GM23338 (cell line): ENCODE measurements at regions not wholly inside any gene's neighbourhood (a gene's known extent, or its start where the extent isn't known, plus 50 kb on each side); places are given as distances from the start of the nearest gene placed in this dataset.

Source experiments
- ATAC-seq: fragments of 200-7000 bp; cut with Tn5 transposase; 3 replicates; pipeline ENCODE4 v1.9.1; 2020
- DNase-seq: peaks from one replicate; pipeline ENCODE4 v3.0.0-alpha.2; 2015; ENCODE audit warnings: low spot score
- H2AFZ ChIP-seq: fragments of 200-600 bp; sonication (generic); 2 replicates; pipeline ENCODE4 v1.8.0; 2016; ENCODE audit warnings: antibody characterized with exemption, mild to moderate bottlenecking, moderate library complexity
- H3F3A ChIP-seq: fragments of 200-600 bp; sonication (generic); replicated peaks from 2 replicates; pipeline ENCODE4 v1.8.0; 2017; ENCODE audit warnings: antibody characterized with exemption, mixed run types, low read depth
- H3K27ac ChIP-seq: fragments of 200-600 bp; sonication (generic); 2 replicates; pipeline ENCODE4 v1.6.1; 2016; ENCODE audit warnings: low read depth
- H3K27me3 ChIP-seq: fragments of 200-600 bp; sonication (generic); 2 replicates; pipeline ENCODE4 v1.8.0; 2016; ENCODE audit warnings: mild to moderate bottlenecking, mixed run types, moderate library complexity; ENCODE audit not compliant: insufficient read depth
- H3K36me3 ChIP-seq: fragments of 200-600 bp; sonication (generic); 2 replicates; pipeline ENCODE4 v1.8.0; 2016; ENCODE audit warnings: mild to moderate bottlenecking; ENCODE audit not compliant: insufficient read depth
- H3K4me1 ChIP-seq: fragments of 200-600 bp; sonication (generic); 2 replicates; pipeline ENCODE4 v1.8.0; 2016; ENCODE audit warnings: mild to moderate bottlenecking, moderate library complexity; ENCODE audit not compliant: insufficient read depth
- H3K4me2 ChIP-seq: fragments of 200-600 bp; sonication (generic); 2 replicates; pipeline ENCODE4 v1.7.1; 2017; ENCODE audit warnings: mixed run types
- H3K4me3 ChIP-seq: fragments of 200-600 bp; sonication (generic); 2 replicates; pipeline ENCODE4 v1.6.1; 2016; ENCODE audit warnings: mixed run types
- H3K79me2 ChIP-seq: fragments of 200-600 bp; sonication (generic); replicated peaks from 2 replicates; pipeline ENCODE4 v1.8.0; 2017; ENCODE audit warnings: mild to moderate bottlenecking; ENCODE audit not compliant: insufficient read depth
- H3K9me2 ChIP-seq: fragments of 200-600 bp; sonication (generic); 2 replicates; pipeline ENCODE4 v1.8.0; 2017; ENCODE audit not compliant: insufficient read depth
- H4K20me1 ChIP-seq: fragments of 200-600 bp; sonication (generic); replicated peaks from 2 replicates; pipeline ENCODE4 v1.8.0; 2017; ENCODE audit warnings: mild to moderate bottlenecking; ENCODE audit not compliant: insufficient read depth
- H3K27ac Mint-ChIP-seq: 2 replicates; pipeline ENCODE4 v1.8.0; 2020; ENCODE audit warnings: inconsistent platforms, mild to moderate bottlenecking, moderate library complexity, mixed read lengths
- H3K27me3 Mint-ChIP-seq: 3 replicates; pipeline ENCODE4 v1.8.0; 2022; ENCODE audit warnings: low read depth, mild to moderate bottlenecking, moderate library complexity, mixed read lengths, inconsistent platforms; ENCODE audit not compliant: insufficient read depth, poor library complexity
- H3K36me3 Mint-ChIP-seq: 3 replicates; pipeline ENCODE4 v1.8.0; 2021; ENCODE audit warnings: low read depth, mild to moderate bottlenecking, inconsistent platforms, moderate library complexity, mixed read lengths
- H3K4me1 Mint-ChIP-seq: 3 replicates; pipeline ENCODE4 v1.8.0; 2020; ENCODE audit warnings: mild to moderate bottlenecking, inconsistent platforms, mixed read lengths
- H3K4me3 Mint-ChIP-seq: 3 replicates; pipeline ENCODE4 v1.8.0; 2021; ENCODE audit warnings: moderate library complexity, mild to moderate bottlenecking, inconsistent platforms, mixed read lengths
- H3K9me3 Mint-ChIP-seq: 3 replicates; pipeline ENCODE4 v1.8.0; 2020; ENCODE audit warnings: moderate library complexity, mild to moderate bottlenecking, inconsistent platforms, mixed read lengths
- CREB1 ChIP-seq: fragments of 250-450 bp; sonication (Bioruptor Pico); IDR thresholded peaks from 2 replicates; pipeline ENCODE4 v1.5.0; 2020; ENCODE audit warnings: low read depth, mild to moderate bottlenecking, moderate library complexity
- CTCF ChIP-seq, 2 experiments: fragments of 200-600 bp in 1 of 2; sonication (generic) in 1 of 2; conservative IDR thresholded peaks; 2 replicates each; pipeline versions ENCODE4 v1.5.1 to v1.6.1; 2016 to 2017; ENCODE audit warnings: antibody characterized with exemption in 2 of 2, low read depth in 2 of 2, mild to moderate bottlenecking in 2 of 2, moderate library complexity in 1 of 2
- EZH2phosphoT487 ChIP-seq: fragments of 200-600 bp; sonication (generic); IDR thresholded peaks from one replicate; pipeline ENCODE4 v1.8.1; 2018; ENCODE audit warnings: antibody characterized with exemption; ENCODE audit not compliant: unreplicated experiment
- JUNB ChIP-seq: IDR thresholded peaks from one replicate; pipeline ENCODE4 v1.6.1; 2016; ENCODE audit warnings: antibody characterized with exemption; ENCODE audit not compliant: unreplicated experiment
- NANOG ChIP-seq: IDR thresholded peaks from 2 replicates; pipeline ENCODE4 v1.6.1; 2016; ENCODE audit warnings: antibody characterized with exemption, borderline replicate concordance
- POLR2AphosphoS5 ChIP-seq: IDR thresholded peaks from 2 replicates; pipeline ENCODE4 v1.6.1; 2016; ENCODE audit warnings: antibody characterized with exemption, low read depth
- REST ChIP-seq: IDR thresholded peaks from one replicate; pipeline ENCODE4 v1.6.1; 2018; ENCODE audit warnings: antibody characterized with exemption; ENCODE audit not compliant: unreplicated experiment
- STAT1 ChIP-seq: IDR thresholded peaks from one replicate; pipeline ENCODE4 v1.6.1; 2016; ENCODE audit warnings: antibody characterized with exemption; ENCODE audit not compliant: unreplicated experiment
- ZNF114 ChIP-seq: fragments of 250-450 bp; sonication (Bioruptor Pico); IDR thresholded peaks from 2 replicates; pipeline ENCODE4 v1.5.0; 2020; ENCODE audit warnings: mild to moderate bottlenecking, moderate library complexity
- ZNF331 ChIP-seq: fragments of 250-450 bp; sonication (Bioruptor Pico); IDR thresholded peaks from 2 replicates; pipeline ENCODE4 v1.5.0; 2020; ENCODE audit warnings: low read depth, mild to moderate bottlenecking, moderate library complexity
- TF ChIP-seq, protein P1 (sequence below): IDR thresholded peaks from 2 replicates; pipeline ENCODE4 v1.6.1; 2016; ENCODE audit warnings: antibody characterized with exemption

GRCh38 chr17:34015253-34015652 is 239.8 kb upstream of the CCL2 start (continued):
- TF ChIP-seq CTCF (conservative IDR thresholded peaks at IDR 0.05; ENCODE audit: low read depth in 2 of 2) (no peak), CREB1 (CRISPR knock-in tag) (no peak), REST (no peak), JUNB (no peak), ZNF114 (CRISPR knock-in tag) (no peak), STAT1 (no peak), NANOG (no peak), EZH2phosphoT487 (no peak)
- TF ChIP-seq, protein P1, sequence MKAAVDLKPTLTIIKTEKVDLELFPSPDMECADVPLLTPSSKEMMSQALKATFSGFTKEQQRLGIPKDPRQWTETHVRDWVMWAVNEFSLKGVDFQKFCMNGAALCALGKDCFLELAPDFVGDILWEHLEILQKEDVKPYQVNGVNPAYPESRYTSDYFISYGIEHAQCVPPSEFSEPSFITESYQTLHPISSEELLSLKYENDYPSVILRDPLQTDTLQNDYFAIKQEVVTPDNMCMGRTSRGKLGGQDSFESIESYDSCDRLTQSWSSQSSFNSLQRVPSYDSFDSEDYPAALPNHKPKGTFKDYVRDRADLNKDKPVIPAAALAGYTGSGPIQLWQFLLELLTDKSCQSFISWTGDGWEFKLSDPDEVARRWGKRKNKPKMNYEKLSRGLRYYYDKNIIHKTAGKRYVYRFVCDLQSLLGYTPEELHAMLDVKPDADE = no peak

DNA sequence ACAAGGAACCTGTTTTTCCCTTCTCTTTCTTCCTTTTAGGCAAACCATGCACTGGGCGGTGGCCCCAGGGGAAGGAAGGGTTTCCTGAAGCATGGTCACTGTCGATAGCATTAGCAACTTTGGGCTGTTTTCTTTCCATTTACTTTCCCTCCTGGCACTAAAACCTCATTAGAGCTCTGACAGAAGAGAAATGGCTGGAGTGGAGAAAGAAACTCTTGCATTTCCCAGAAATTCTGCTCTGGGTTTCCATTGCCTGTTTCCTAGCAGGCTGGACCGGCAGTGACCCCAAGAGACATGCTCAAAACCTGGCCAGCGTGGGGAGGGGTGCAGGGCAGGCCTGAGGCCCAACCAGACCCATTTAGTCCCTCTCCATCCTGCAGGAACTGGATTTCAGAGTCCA is 230.7 kb upstream of the CCL2 start:
- Mint-ChIP-seq H3K9me3 (no peaks in the 10 kb centered on the region), H3K27ac (no peak overlapping the region), H3K27me3 (no peaks in the 10 kb centered on the region), H3K4me1 (no peaks in the 10 kb centered on the region; the same call in 2 of the 3 replicates), H3K4me3 (no peak overlapping the region), H3K36me3 (no peaks in the 10 kb centered on the region)
- H3K4me1 ChIP-seq = no peaks in the 10 kb centered on the region
- no peaks in the 10 kb centered on the region for H3K27me3 ChIP-seq
- H3K36me3 ChIP-seq = no peaks in the 10 kb centered on the region
- ATAC-seq (no peak), DNase-seq (no peak)
- H3K4me3 ChIP-seq = no peak overlapping the region
- H3K27ac ChIP-seq = no peak overlapping the region
- H3F3A ChIP-seq = no peaks in the 10 kb centered on the region
- no peak overlapping the region for H2AFZ ChIP-seq
- H4K20me1 ChIP-seq = no peaks in the 10 kb centered on the region
- H3K9me2 ChIP-seq = peaks cover 12% of the 10 kb centered on the region; the same call in 1 of the 2 replicates
- H3K79me2 ChIP-seq = no peaks in the 10 kb centered on the region
- no peak overlapping the region for H3K4me2 ChIP-seq
- TF ChIP-seq CTCF (conservative IDR thresholded peaks at IDR 0.05; ENCODE audit: low read depth in 2 of 2) = no peak
- no peak for TF ChIP-seq ZNF331 (CRISPR knock-in tag)
- TF ChIP-seq ZNF114 (CRISPR knock-in tag) = no peak
- TF ChIP-seq JUNB = no peak
- no peak for TF ChIP-seq REST
- TF ChIP-seq POLR2AphosphoS5 = no peak
- TF ChIP-seq CREB1 (CRISPR knock-in tag) = no peak
- no peak for TF ChIP-seq STAT1
